MM.1S (cell line): ENCODE measurements at regions not wholly inside any gene's neighbourhood (a gene's known extent, or its start where the extent isn't known, plus 50 kb on each side); places are given as distances from the start of the nearest gene placed in this dataset.

Experiments
- DNase-seq: peaks from one replicate; pipeline ENCODE4 v3.0.0-alpha.2; 2015
- H2AFZ ChIP-seq: fragments of 300-600 bp; sonication (generic); 2 replicates; pipeline ENCODE4 v1.6.0; 2016; ENCODE audit warnings: antibody characterized with exemption, low read length
- H3F3A ChIP-seq: fragments of 300-600 bp; sonication (generic); 2 replicates; pipeline ENCODE4 v1.6.1; 2016; ENCODE audit warnings: mild to moderate bottlenecking, antibody characterized with exemption, low read length, moderate library complexity, mixed read lengths; ENCODE audit not compliant: insufficient read depth
- H3K27ac ChIP-seq: fragments of 300-600 bp; sonication (generic); 2 replicates; pipeline ENCODE4 v1.5.1; 2016; ENCODE audit warnings: mild to moderate bottlenecking, low read length
- H3K27me3 ChIP-seq: fragments of 300-600 bp; sonication (generic); replicated peaks from 2 replicates; pipeline ENCODE4 v1.6.0; 2016; ENCODE audit warnings: low read length; ENCODE audit not compliant: insufficient read depth
- H3K36me3 ChIP-seq: fragments of 300-600 bp; sonication (generic); replicated peaks from 2 replicates; pipeline ENCODE4 v1.6.1; 2016; ENCODE audit warnings: mild to moderate bottlenecking, low read length, mixed read lengths; ENCODE audit not compliant: insufficient read depth
- H3K4me1 ChIP-seq: fragments of 300-600 bp; sonication (generic); 2 replicates; pipeline ENCODE4 v1.6.1; 2016; ENCODE audit warnings: low read length, mixed read lengths
- H3K4me2 ChIP-seq: fragments of 300-600 bp; sonication (generic); 2 replicates; pipeline ENCODE4 v1.6.0; 2016; ENCODE audit warnings: low read depth, low read length
- H3K4me3 ChIP-seq: fragments of 300-600 bp; sonication (generic); 2 replicates; pipeline ENCODE4 v1.5.1; 2016; ENCODE audit warnings: low read length, mixed read lengths
- H3K79me2 ChIP-seq: fragments of 300-600 bp; sonication (generic); 2 replicates; pipeline ENCODE4 v1.6.1; 2016; ENCODE audit warnings: mixed run types, low read length, mixed read lengths
- H3K9ac ChIP-seq: fragments of 300-600 bp; sonication (generic); 2 replicates; pipeline ENCODE4 v1.6.1; 2016; ENCODE audit warnings: low read length, mixed read lengths
- H3K9me2 ChIP-seq: fragments of 300-600 bp; sonication (generic); replicated peaks from 2 replicates; pipeline ENCODE4 v1.6.1; 2016; ENCODE audit warnings: mild to moderate bottlenecking, low read length, mixed read lengths; ENCODE audit not compliant: insufficient read depth
- H3K9me3 ChIP-seq: fragments of 300-600 bp; sonication (generic); replicated peaks from 2 replicates; pipeline ENCODE4 v1.6.1; 2016; ENCODE audit warnings: mild to moderate bottlenecking, low read length, mixed read lengths; ENCODE audit not compliant: insufficient read depth
- H4K20me1 ChIP-seq: fragments of 300-600 bp; sonication (generic); 2 replicates; pipeline ENCODE4 v1.6.1; 2016; ENCODE audit warnings: mild to moderate bottlenecking, low read length, moderate library complexity, mixed read lengths; ENCODE audit not compliant: insufficient read depth
- EZH2 ChIP-seq: fragments of 300-600 bp; sonication (generic); optimal IDR thresholded peaks from 2 replicates; pipeline ENCODE3; 2017; ENCODE audit warnings: low read depth, mild to moderate bottlenecking, antibody characterized with exemption, low read length, mixed read lengths
- EZH2phosphoT487 ChIP-seq: fragments of 300-600 bp; sonication (generic); IDR thresholded peaks from 2 replicates; pipeline ENCODE4 v1.6.1; 2018; ENCODE audit warnings: antibody characterized with exemption, low read length
- TF ChIP-seq, protein P1 (sequence below): fragments of 300-600 bp; sonication (generic); IDR thresholded peaks from 2 replicates; pipeline ENCODE4 v1.5.1; 2016; ENCODE audit warnings: antibody characterized with exemption, low read length, mixed read lengths

DNA sequence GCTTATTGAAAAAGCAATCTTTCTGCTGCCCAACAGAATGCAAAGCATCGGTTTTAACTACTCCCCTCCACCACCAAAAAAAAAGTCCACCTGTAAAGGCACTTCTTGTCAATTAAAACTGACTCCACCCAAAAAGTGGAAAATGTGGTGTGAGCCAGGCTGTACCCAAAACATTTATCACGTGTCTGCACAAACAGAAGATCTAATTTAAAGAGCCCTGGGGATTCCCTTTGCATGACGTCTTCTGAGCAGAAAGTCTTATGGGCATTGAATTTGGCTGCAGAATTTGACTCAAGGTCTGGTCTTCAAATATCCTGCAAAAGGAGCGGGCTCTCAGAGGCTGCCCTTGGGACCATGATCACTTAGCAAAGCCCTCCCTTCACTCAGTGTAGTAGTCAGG is 358.3 kb upstream of the KLHL29 start:
- no peak for TF ChIP-seq EZH2
- no peak for TF ChIP-seq EZH2phosphoT487
- TF ChIP-seq, protein P1, sequence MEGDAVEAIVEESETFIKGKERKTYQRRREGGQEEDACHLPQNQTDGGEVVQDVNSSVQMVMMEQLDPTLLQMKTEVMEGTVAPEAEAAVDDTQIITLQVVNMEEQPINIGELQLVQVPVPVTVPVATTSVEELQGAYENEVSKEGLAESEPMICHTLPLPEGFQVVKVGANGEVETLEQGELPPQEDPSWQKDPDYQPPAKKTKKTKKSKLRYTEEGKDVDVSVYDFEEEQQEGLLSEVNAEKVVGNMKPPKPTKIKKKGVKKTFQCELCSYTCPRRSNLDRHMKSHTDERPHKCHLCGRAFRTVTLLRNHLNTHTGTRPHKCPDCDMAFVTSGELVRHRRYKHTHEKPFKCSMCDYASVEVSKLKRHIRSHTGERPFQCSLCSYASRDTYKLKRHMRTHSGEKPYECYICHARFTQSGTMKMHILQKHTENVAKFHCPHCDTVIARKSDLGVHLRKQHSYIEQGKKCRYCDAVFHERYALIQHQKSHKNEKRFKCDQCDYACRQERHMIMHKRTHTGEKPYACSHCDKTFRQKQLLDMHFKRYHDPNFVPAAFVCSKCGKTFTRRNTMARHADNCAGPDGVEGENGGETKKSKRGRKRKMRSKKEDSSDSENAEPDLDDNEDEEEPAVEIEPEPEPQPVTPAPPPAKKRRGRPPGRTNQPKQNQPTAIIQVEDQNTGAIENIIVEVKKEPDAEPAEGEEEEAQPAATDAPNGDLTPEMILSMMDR = no peak
- Histone ChIP-seq H3K27ac (no peak overlapping the region), H3K9ac (no peak overlapping the region), H3K27me3 (no peaks in the 10 kb centered on the region), H4K20me1 (no peaks in the 10 kb centered on the region), H3K9me3 (no peaks in the 10 kb centered on the region), H3K79me2 (no peaks in the 10 kb centered on the region), H3K36me3 (no peaks in the 10 kb centered on the region), H3K9me2 (no peaks in the 10 kb centered on the region), H3F3A (no peaks in the 10 kb centered on the region), H3K4me3 (no peak overlapping the region), H2AFZ (no peak overlapping the region), H3K4me1 (no peaks in the 10 kb centered on the region), H3K4me2 (no peak overlapping the region)
- DNase-seq = no peak

DNA sequence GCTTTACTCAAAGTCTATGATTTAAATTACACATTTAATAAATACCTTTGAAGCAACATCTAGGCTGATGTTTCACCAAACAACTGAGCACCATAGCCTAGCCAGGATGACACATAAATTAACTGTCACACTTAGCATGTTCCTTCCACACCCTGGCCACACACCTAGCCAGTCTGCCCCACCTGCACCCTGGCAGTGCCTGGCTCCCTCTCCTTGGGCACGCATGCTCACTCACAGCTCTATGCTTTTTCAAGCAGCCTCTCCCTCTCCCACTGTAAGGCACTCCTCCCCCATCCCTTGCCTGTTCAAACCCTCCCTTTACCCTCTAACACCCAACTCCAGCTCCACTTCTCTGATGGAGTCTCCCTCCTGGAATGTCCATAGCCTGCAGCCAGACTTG is 357.6 kb upstream of the KLHL29 start:
- H3K9me3 ChIP-seq = no peaks in the 10 kb centered on the region
- no peak overlapping the region for H3K9ac ChIP-seq
- H3F3A ChIP-seq = no peaks in the 10 kb centered on the region
- H4K20me1 ChIP-seq = no peaks in the 10 kb centered on the region
- no peak overlapping the region for H2AFZ ChIP-seq
- TF ChIP-seq, protein P1 = no peak
- TF ChIP-seq EZH2 = no peak
- no peak for TF ChIP-seq EZH2phosphoT487
- no peaks in the 10 kb centered on the region for H3K27me3 ChIP-seq
- no peaks in the 10 kb centered on the region for H3K79me2 ChIP-seq
- H3K4me3 ChIP-seq = no peak overlapping the region
- no peaks in the 10 kb centered on the region for H3K4me1 ChIP-seq
- no peaks in the 10 kb centered on the region for H3K9me2 ChIP-seq
- H3K4me2 ChIP-seq = no peak overlapping the region
- H3K36me3 ChIP-seq = no peaks in the 10 kb centered on the region
- DNase-seq = no peak
- no peak overlapping the region for H3K27ac ChIP-seq

DNA sequence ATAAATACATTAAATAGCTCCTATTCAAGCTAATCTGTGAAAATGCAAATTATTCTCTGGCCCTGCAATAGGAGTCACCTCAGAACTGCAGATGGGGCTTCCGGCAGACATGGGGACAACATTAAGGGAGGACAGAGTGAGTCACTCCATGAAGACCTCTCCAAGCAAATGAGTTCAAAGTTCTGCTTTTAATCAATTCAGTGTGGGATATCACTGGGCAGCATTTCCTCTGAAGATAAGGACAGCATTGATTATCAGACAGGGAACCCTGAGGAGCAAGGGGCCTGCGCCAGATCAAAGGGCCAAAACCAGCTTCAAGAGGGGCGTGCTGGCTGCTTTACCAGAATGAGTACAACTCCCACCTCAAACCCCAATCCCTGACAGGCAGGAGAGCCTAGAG is 356.9 kb upstream of the KLHL29 start:
- DNase-seq = no peak
- no peak overlapping the region for H3K9ac ChIP-seq
- no peaks in the 10 kb centered on the region for H3F3A ChIP-seq
- H3K4me2 ChIP-seq = no peak overlapping the region
- no peaks in the 10 kb centered on the region for H4K20me1 ChIP-seq
- no peak overlapping the region for H2AFZ ChIP-seq
- no peak overlapping the region for H3K27ac ChIP-seq
- H3K9me2 ChIP-seq = no peaks in the 10 kb centered on the region
- H3K79me2 ChIP-seq = no peaks in the 10 kb centered on the region
- no peaks in the 10 kb centered on the region for H3K4me1 ChIP-seq
- no peaks in the 10 kb centered on the region for H3K36me3 ChIP-seq
- H3K9me3 ChIP-seq = no peaks in the 10 kb centered on the region
- TF ChIP-seq EZH2phosphoT487 (no peak), EZH2 (no peak)
- TF ChIP-seq, protein P1 = no peak
- H3K27me3 ChIP-seq = no peaks in the 10 kb centered on the region
- no peak overlapping the region for H3K4me3 ChIP-seq
